ENCODE measurements at regions not wholly inside any gene's neighbourhood (a gene's known extent, or its start where the extent isn't known, plus 50 kb on each side); places are given as distances from the start of the nearest gene placed in this dataset.

DNA sequence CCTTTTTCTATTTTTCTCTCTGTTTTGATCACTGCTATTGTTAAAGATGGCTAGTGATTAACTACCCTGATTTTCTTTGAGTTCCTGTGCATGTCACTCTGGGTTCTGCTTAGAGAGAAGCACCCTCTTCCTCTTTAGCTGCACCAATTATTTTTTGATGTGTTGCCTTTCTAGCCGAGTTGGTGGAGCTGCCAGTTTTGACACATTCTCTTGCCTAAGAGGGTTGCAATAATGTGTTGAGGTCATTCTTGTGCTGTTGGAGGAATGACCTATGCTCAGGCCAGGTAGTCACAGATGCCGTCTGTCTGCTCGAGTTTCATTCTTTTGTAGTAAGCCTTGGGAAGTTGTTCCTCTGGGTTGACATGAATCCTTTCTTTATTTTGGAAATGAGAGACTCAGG is 84.6 kb upstream of the DPH6 start:
- TF ChIP-seq, protein P1, sequence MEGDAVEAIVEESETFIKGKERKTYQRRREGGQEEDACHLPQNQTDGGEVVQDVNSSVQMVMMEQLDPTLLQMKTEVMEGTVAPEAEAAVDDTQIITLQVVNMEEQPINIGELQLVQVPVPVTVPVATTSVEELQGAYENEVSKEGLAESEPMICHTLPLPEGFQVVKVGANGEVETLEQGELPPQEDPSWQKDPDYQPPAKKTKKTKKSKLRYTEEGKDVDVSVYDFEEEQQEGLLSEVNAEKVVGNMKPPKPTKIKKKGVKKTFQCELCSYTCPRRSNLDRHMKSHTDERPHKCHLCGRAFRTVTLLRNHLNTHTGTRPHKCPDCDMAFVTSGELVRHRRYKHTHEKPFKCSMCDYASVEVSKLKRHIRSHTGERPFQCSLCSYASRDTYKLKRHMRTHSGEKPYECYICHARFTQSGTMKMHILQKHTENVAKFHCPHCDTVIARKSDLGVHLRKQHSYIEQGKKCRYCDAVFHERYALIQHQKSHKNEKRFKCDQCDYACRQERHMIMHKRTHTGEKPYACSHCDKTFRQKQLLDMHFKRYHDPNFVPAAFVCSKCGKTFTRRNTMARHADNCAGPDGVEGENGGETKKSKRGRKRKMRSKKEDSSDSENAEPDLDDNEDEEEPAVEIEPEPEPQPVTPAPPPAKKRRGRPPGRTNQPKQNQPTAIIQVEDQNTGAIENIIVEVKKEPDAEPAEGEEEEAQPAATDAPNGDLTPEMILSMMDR (IDR thresholded peaks at IDR 0.05): no peak
- TF ChIP-seq, protein P2, sequence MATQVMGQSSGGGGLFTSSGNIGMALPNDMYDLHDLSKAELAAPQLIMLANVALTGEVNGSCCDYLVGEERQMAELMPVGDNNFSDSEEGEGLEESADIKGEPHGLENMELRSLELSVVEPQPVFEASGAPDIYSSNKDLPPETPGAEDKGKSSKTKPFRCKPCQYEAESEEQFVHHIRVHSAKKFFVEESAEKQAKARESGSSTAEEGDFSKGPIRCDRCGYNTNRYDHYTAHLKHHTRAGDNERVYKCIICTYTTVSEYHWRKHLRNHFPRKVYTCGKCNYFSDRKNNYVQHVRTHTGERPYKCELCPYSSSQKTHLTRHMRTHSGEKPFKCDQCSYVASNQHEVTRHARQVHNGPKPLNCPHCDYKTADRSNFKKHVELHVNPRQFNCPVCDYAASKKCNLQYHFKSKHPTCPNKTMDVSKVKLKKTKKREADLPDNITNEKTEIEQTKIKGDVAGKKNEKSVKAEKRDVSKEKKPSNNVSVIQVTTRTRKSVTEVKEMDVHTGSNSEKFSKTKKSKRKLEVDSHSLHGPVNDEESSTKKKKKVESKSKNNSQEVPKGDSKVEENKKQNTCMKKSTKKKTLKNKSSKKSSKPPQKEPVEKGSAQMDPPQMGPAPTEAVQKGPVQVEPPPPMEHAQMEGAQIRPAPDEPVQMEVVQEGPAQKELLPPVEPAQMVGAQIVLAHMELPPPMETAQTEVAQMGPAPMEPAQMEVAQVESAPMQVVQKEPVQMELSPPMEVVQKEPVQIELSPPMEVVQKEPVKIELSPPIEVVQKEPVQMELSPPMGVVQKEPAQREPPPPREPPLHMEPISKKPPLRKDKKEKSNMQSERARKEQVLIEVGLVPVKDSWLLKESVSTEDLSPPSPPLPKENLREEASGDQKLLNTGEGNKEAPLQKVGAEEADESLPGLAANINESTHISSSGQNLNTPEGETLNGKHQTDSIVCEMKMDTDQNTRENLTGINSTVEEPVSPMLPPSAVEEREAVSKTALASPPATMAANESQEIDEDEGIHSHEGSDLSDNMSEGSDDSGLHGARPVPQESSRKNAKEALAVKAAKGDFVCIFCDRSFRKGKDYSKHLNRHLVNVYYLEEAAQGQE (IDR thresholded peaks at IDR 0.05; ENCODE audit: insufficient read depth in 1 of 2, low read depth in 2 of 2, low read length in 1 of 2): no peak
- TF ChIP-seq POLR2AphosphoS5 (IDR thresholded peaks at IDR 0.05; ENCODE audit: low read depth, low read length): no peak
- no peak for TF ChIP-seq SIN3A (IDR thresholded peaks at IDR 0.05; ENCODE audit: borderline replicate concordance, insufficient read depth, low read depth, low read length)
- TF ChIP-seq TCF7L2 (IDR thresholded peaks at IDR 0.05; ENCODE audit: low read depth, low read length): no peak

Measured in Panc1 (cell line).